Type B pancreatic cell (in vitro differentiated cells): ENCODE measurements at regions not wholly inside any gene's neighbourhood (a gene's known extent, or its start where the extent isn't known, plus 50 kb on each side); places are given as distances from the start of the nearest gene placed in this dataset.

Source experiments
- DNase-seq: peaks from one replicate; pipeline ENCODE4 v3.0.0; 2021; ENCODE audit warnings: mixed read lengths; ENCODE audit not compliant: unreplicated experiment; ENCODE audit errors: extremely low spot score
- H3K27ac Mint-ChIP-seq: 2 replicates; pipeline ENCODE4 v1.8.0; 2021; ENCODE audit warnings: mild to moderate bottlenecking, mixed read lengths
- H3K27me3 Mint-ChIP-seq: 2 replicates; pipeline ENCODE4 v1.8.0; 2021; ENCODE audit warnings: mixed read lengths
- H3K36me3 Mint-ChIP-seq: 2 replicates; pipeline ENCODE4 v1.8.0; 2021; ENCODE audit warnings: mixed read lengths
- H3K4me1 Mint-ChIP-seq: one replicate; pipeline ENCODE4 v1.8.0; 2021; ENCODE audit warnings: mixed read lengths; ENCODE audit not compliant: unreplicated experiment
- H3K4me3 Mint-ChIP-seq: 2 replicates; pipeline ENCODE4 v1.8.0; 2021; ENCODE audit warnings: mild to moderate bottlenecking, mixed read lengths
- H3K9me3 Mint-ChIP-seq: 2 replicates; pipeline ENCODE4 v1.8.0; 2021; ENCODE audit warnings: mixed read lengths
- CTCF ChIP-seq: fragments of 200-600 bp; sonication (generic); conservative IDR thresholded peaks from 2 replicates; pipeline ENCODE4 v1.5.0; 2021; ENCODE audit warnings: antibody characterized with exemption, mild to moderate bottlenecking

GRCh38 chr2:236963631-236964182, 122.0 kb upstream of the COPS8 start:
- Mint-ChIP-seq H3K9me3 (peaks cover 5% of the 10 kb centered on the region), H3K4me3 (no peak overlapping the region), H3K36me3 (peaks cover 5% of the 10 kb centered on the region), H3K27ac (no peak overlapping the region), H3K4me1 (peaks cover 20% of the 10 kb centered on the region), H3K27me3 (peaks cover 4% of the 10 kb centered on the region)
- no peak for DNase-seq
- TF ChIP-seq CTCF = no peak

DNA sequence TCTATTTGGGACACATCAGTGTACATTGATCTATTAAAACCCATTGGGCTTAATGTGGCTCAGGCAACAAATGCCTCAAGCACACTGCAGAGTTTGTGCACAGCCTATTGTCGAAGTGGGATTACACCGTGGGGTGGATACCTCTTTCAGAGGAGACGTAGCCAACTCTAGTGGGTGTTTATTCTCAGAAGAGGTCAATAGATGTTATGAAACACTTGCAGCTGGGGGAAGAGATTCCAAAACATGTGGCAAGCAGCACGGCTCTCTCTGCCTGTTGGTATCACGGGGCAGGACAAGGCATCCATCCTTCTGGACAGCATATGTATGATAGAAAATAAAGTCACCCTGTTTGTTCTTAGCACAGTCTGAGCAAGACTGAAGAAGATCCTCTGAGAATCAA, 121.4 kb upstream of the COPS8 start:
- H3K27ac Mint-ChIP-seq = no peak overlapping the region
- peaks cover 26% of the 10 kb centered on the region for H3K4me1 Mint-ChIP-seq

DNA sequence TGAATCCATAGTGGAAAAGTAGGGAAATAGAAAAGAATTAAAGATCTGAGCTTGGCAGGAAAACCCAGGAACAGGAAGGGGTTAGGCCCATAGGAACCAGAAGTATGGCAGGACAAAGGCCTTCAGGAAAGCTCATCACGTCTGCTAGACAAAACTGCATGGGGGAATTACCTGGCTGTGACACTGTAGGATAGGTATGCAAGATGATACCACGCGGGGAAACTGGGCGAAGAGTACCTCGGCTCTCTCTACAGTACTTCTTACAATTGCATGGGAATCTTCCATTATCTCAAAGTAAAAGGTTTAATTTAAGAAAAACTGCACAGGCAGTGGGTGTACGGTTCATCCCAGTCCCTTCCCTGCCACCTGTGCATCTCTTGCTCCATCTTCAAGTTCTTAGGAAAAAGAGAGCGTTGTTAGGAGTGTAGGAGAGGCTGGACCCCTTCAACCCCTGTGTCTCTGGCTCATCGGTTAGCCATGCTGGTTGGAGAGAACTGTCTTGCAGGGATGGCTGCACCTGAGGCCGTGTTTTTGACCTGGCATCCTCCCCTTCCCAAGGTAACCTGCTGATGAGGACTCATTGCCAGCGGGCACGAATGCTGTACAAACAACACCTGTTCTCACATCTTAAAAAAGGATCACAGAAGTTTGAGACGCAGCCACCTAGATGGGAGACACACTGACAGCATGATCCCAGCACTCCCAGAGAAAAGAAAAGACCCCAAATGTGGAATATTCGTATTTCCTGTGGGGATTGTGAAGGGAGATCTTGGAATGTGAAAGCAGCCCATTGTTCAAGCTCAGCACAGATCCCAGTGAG, 120.5 kb upstream of the COPS8 start:
- TF ChIP-seq CTCF = no peak
- peaks cover 35% of the 10 kb centered on the region for H3K4me1 Mint-ChIP-seq
- no peak for DNase-seq
- no peaks in the 10 kb centered on the region for H3K9me3 Mint-ChIP-seq
- H3K27me3 Mint-ChIP-seq = peaks cover 8% of the 10 kb centered on the region
- H3K27ac Mint-ChIP-seq = no peak overlapping the region
- no peak overlapping the region for H3K4me3 Mint-ChIP-seq
- peaks cover 5% of the 10 kb centered on the region for H3K36me3 Mint-ChIP-seq

More for the DNA sequence above, 121.4 kb upstream of the COPS8 start:
- TF ChIP-seq CTCF = no peak
- Mint-ChIP-seq H3K4me3 (no peak overlapping the region), H3K27me3 (peaks cover 4% of the 10 kb centered on the region), H3K9me3 (peaks cover 5% of the 10 kb centered on the region), H3K36me3 (peaks cover 5% of the 10 kb centered on the region)
- DNase-seq = no peak

DNA sequence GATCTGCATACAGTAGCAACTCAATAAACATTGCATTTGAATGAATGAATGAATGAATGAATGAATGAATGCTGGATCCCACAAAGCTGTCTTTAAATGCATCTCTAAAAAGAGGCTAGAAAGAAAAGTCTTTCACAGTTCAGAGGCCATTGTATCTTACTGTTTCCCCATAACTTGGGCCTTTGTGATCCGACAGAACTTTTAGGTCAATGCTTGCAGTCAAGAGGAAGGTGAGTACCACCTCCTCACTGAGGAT, 119.9 kb upstream of the COPS8 start:
- no peaks in the 10 kb centered on the region for H3K9me3 Mint-ChIP-seq

DNA sequence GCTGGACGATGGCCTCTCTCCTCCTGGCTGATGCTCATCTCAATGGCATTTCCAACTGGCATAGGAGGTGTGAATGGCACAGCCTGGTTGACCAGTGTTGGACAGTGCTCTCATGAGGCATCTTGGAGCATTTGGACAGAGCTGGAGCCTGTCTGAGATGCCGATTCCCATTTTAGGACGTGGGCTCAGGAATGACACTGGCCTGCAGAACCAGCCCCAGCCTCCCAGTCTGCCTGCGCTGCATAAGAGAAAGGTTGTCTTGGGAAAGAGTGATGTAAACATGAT, 118.2 kb upstream of the COPS8 start:
- no peak for TF ChIP-seq CTCF
- peaks cover 52% of the 10 kb centered on the region for H3K4me1 Mint-ChIP-seq
- no peaks in the 10 kb centered on the region for H3K9me3 Mint-ChIP-seq
- no peak overlapping the region for H3K27ac Mint-ChIP-seq
- DNase-seq = no peak
- H3K36me3 Mint-ChIP-seq = peaks cover 5% of the 10 kb centered on the region
- H3K27me3 Mint-ChIP-seq = peaks cover 8% of the 10 kb centered on the region
- H3K4me3 Mint-ChIP-seq = no peak overlapping the region

More for the DNA sequence above, 119.9 kb upstream of the COPS8 start:
- no peak for TF ChIP-seq CTCF
- DNase-seq = no peak
- Mint-ChIP-seq H3K4me1 (peaks cover 37% of the 10 kb centered on the region), H3K36me3 (peaks cover 5% of the 10 kb centered on the region), H3K27ac (no peak overlapping the region), H3K4me3 (no peak overlapping the region), H3K27me3 (peaks cover 8% of the 10 kb centered on the region)
